ENCODE measurements at regions not wholly inside any gene's neighbourhood (a gene's known extent, or its start where the extent isn't known, plus 50 kb on each side); places are given as distances from the start of the nearest gene placed in this dataset.

- no peak for DNase-seq
Observed at GRCh38 chr13:78325585-78325984, 277.8 kb downstream of the POU4F1 start.

GRCh38 chr13:78323848-78324247, 279.5 kb downstream of the POU4F1 start:
- DNase-seq: no peak

GRCh38 chr13:78323040-78323439, 280.3 kb downstream of the POU4F1 start:
- DNase-seq: no peak

GRCh38 chr13:78319101-78319627, 284.2 kb downstream of the POU4F1 start:
- no peak for DNase-seq

GRCh38 chr13:78317030-78317429, 286.3 kb downstream of the POU4F1 start:
- no peak for DNase-seq

- DNase-seq: no peak
Observed at GRCh38 chr13:78309497-78310180, 293.7 kb downstream of the POU4F1 start.

- no peak for DNase-seq
Observed at GRCh38 chr13:78306519-78307206, 296.7 kb downstream of the POU4F1 start.

- no peak for DNase-seq
Observed at GRCh38 chr13:78305171-78305570, 298.2 kb downstream of the POU4F1 start.

- no peak for DNase-seq
Observed at GRCh38 chr13:78299832-78300623, 303.3 kb downstream of the POU4F1 start.

- no peak for DNase-seq
Observed at GRCh38 chr13:78298657-78299056, 304.7 kb downstream of the POU4F1 start.

GRCh38 chr13:78286748-78287147, 316.6 kb downstream of the POU4F1 start:
- DNase-seq: no peak

- DNase-seq: no peak
Observed at GRCh38 chr13:78265098-78265497, 338.3 kb downstream of the POU4F1 start.

- DNase-seq: no peak
Observed at GRCh38 chr13:78258304-78258703, 339.7 kb upstream of the EDNRB start.

- DNase-seq: no peak
Observed at GRCh38 chr13:78256484-78256883, 337.9 kb upstream of the EDNRB start.

- no peak for DNase-seq
Observed at GRCh38 chr13:78254113-78254512, 335.5 kb upstream of the EDNRB start.

- no peak for DNase-seq
Observed at GRCh38 chr13:78247362-78247761, 328.7 kb upstream of the EDNRB start.

- no peak for DNase-seq
Observed at GRCh38 chr13:78241278-78241919, 322.8 kb upstream of the EDNRB start.

- no peak for DNase-seq
Observed at GRCh38 chr13:78239714-78240113, 321.1 kb upstream of the EDNRB start.

- no peak for DNase-seq
Observed at GRCh38 chr13:78238911-78239310, 320.3 kb upstream of the EDNRB start.

GRCh38 chr13:78228940-78229339, 310.3 kb upstream of the EDNRB start:
- no peak for DNase-seq

GRCh38 chr13:78228211-78228610, 309.6 kb upstream of the EDNRB start:
- no peak for DNase-seq

GRCh38 chr13:78227709-78228108, 309.1 kb upstream of the EDNRB start:
- no peak for DNase-seq

GRCh38 chr13:78215458-78216108, 297.0 kb upstream of the EDNRB start:
- no peak for DNase-seq
